HepG2 (cell line): ENCODE measurements at regions not wholly inside any gene's neighbourhood (a gene's known extent, or its start where the extent isn't known, plus 50 kb on each side); places are given as distances from the start of the nearest gene placed in this dataset.

Experiments
- BCL6 ChIP-seq: IDR thresholded peaks from 2 replicates; pipeline ENCODE4 v1.6.1; 2016; ENCODE audit warnings: missing genetic modification reagents, missing compliant biosample characterization
- CCDC6 ChIP-seq: sonication (generic); formaldehyde crosslinking; IDR thresholded peaks from 2 replicates; pipeline ENCODE4 v1.8.1; 2022; ENCODE audit warnings: mild to moderate bottlenecking, missing genetic modification reagents, moderate library complexity
- CHCHD3 ChIP-seq: sonication (generic); formaldehyde crosslinking; IDR thresholded peaks from 2 replicates; pipeline ENCODE4 v1.8.0; 2022; ENCODE audit warnings: mild to moderate bottlenecking, missing genetic modification reagents, moderate library complexity
- FOXJ3 ChIP-seq: sonication (generic); formaldehyde crosslinking; IDR thresholded peaks from 2 replicates; pipeline ENCODE4 v1.4.0; 2020; ENCODE audit warnings: missing genetic modification reagents, mild to moderate bottlenecking, borderline replicate concordance
- HNF1A ChIP-seq, 2 experiments: sonication (generic) in 1 of 2; formaldehyde crosslinking in 1 of 2; IDR thresholded peaks; 2 replicates each; pipeline versions ENCODE4 v1.4.0 to v1.6.1; 2016 to 2020; ENCODE audit warnings: borderline replicate concordance in 1 of 2, low read depth in 1 of 2, mild to moderate bottlenecking in 1 of 2, missing genetic modification reagents in 1 of 2
- HNF4A ChIP-seq: sonication (generic); formaldehyde crosslinking; IDR thresholded peaks from 2 replicates; pipeline ENCODE4 v1.4.0; 2020; ENCODE audit warnings: missing genetic modification reagents
- HOXA3 ChIP-seq: sonication (generic); formaldehyde crosslinking; IDR thresholded peaks from 2 replicates; pipeline ENCODE4 v1.5.0; 2020; ENCODE audit warnings: missing genetic modification reagents
- NFIC ChIP-seq: IDR thresholded peaks from 2 replicates; pipeline ENCODE4 v1.6.1; 2012; ENCODE audit warnings: mild to moderate bottlenecking, low read length, inconsistent platforms
- POLR2AphosphoS5 ChIP-seq: IDR thresholded peaks from 2 replicates; pipeline ENCODE4 v1.6.1; 2012; ENCODE audit warnings: low read depth, low read length
- PPARG ChIP-seq: conservative IDR thresholded peaks from 2 replicates; pipeline ENCODE4 v1.6.1; 2016; ENCODE audit warnings: missing biosample characterization, missing genetic modification reagents
- SP140L ChIP-seq: sonication (generic); formaldehyde crosslinking; IDR thresholded peaks from 2 replicates; pipeline ENCODE4 v1.4.0; 2020; ENCODE audit warnings: missing genetic modification reagents, borderline replicate concordance
- SRSF1 ChIP-seq: fragments of 200-400 bp; formaldehyde crosslinking; optimal IDR thresholded peaks from 2 replicates; pipeline ENCODE3; 2017; ENCODE audit warnings: mild to moderate bottlenecking, low read depth, low read length, moderate library complexity
- TMF1 ChIP-seq: sonication (generic); formaldehyde crosslinking; IDR thresholded peaks from 2 replicates; pipeline ENCODE4 v1.8.1; 2022; ENCODE audit warnings: low read depth, missing genetic modification reagents
- ZBTB8A ChIP-seq: sonication (generic); formaldehyde crosslinking; IDR thresholded peaks from 2 replicates; pipeline ENCODE4 v1.4.0; 2020; ENCODE audit warnings: mild to moderate bottlenecking, low read depth, missing genetic modification reagents, borderline replicate concordance
- ZC3H4 ChIP-seq: sonication (generic); formaldehyde crosslinking; IDR thresholded peaks from 2 replicates; pipeline ENCODE4 v1.4.0; 2020; ENCODE audit warnings: missing genetic modification reagents, borderline replicate concordance
- ZMYM3 ChIP-seq: sonication (generic); formaldehyde crosslinking; IDR thresholded peaks from 2 replicates; pipeline ENCODE4 v1.5.1; 2020; ENCODE audit warnings: mild to moderate bottlenecking, missing genetic modification reagents
- ZNF10 ChIP-seq: sonication (generic); formaldehyde crosslinking; IDR thresholded peaks from 2 replicates; pipeline ENCODE4 v1.4.0; 2020; ENCODE audit warnings: mild to moderate bottlenecking, low read depth, missing genetic modification reagents, borderline replicate concordance
- ZNF44 ChIP-seq: sonication (generic); formaldehyde crosslinking; IDR thresholded peaks from 2 replicates; pipeline ENCODE4 v1.5.1; 2020; ENCODE audit warnings: mild to moderate bottlenecking, missing genetic modification reagents
- ZNF652 ChIP-seq: IDR thresholded peaks from 2 replicates; pipeline ENCODE4 v1.6.1; 2016; ENCODE audit warnings: low read depth, borderline replicate concordance
- ZSCAN31 ChIP-seq: sonication (generic); formaldehyde crosslinking; IDR thresholded peaks from 2 replicates; pipeline ENCODE4 v1.5.0; 2020; ENCODE audit warnings: low read depth, mild to moderate bottlenecking, missing genetic modification reagents
- TF ChIP-seq, protein P1 (sequence below): IDR thresholded peaks from 2 replicates; pipeline ENCODE4 v1.6.1; 2016; ENCODE audit warnings: low read depth, missing genetic modification reagents, missing compliant biosample characterization

DNA sequence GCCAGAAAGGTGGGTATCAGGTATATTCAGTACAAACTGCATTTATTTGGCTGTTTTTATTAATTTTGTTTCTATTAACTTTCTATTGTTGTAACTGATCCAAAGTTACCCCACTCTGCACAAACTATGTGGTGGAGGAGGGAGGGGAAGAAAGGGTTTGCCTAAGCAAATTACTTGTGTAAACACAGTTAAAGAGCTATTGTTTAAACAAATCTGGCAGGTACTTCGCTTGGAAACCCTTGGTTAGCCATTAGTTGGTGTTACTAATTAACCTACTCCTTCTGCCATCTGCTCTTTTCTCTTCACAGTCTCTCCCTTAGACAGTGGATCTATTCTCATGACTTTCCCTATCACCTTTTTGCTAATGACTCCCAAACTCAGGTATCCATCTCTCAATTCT is 328.4 kb upstream of the NECTIN3 start (continued):
- TF ChIP-seq, protein P1, sequence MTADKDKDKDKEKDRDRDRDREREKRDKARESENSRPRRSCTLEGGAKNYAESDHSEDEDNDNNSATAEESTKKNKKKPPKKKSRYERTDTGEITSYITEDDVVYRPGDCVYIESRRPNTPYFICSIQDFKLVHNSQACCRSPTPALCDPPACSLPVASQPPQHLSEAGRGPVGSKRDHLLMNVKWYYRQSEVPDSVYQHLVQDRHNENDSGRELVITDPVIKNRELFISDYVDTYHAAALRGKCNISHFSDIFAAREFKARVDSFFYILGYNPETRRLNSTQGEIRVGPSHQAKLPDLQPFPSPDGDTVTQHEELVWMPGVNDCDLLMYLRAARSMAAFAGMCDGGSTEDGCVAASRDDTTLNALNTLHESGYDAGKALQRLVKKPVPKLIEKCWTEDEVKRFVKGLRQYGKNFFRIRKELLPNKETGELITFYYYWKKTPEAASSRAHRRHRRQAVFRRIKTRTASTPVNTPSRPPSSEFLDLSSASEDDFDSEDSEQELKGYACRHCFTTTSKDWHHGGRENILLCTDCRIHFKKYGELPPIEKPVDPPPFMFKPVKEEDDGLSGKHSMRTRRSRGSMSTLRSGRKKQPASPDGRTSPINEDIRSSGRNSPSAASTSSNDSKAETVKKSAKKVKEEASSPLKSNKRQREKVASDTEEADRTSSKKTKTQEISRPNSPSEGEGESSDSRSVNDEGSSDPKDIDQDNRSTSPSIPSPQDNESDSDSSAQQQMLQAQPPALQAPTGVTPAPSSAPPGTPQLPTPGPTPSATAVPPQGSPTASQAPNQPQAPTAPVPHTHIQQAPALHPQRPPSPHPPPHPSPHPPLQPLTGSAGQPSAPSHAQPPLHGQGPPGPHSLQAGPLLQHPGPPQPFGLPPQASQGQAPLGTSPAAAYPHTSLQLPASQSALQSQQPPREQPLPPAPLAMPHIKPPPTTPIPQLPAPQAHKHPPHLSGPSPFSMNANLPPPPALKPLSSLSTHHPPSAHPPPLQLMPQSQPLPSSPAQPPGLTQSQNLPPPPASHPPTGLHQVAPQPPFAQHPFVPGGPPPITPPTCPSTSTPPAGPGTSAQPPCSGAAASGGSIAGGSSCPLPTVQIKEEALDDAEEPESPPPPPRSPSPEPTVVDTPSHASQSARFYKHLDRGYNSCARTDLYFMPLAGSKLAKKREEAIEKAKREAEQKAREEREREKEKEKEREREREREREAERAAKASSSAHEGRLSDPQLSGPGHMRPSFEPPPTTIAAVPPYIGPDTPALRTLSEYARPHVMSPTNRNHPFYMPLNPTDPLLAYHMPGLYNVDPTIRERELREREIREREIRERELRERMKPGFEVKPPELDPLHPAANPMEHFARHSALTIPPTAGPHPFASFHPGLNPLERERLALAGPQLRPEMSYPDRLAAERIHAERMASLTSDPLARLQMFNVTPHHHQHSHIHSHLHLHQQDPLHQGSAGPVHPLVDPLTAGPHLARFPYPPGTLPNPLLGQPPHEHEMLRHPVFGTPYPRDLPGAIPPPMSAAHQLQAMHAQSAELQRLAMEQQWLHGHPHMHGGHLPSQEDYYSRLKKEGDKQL (CRISPR knock-in tag), result peak; percentile 91; the same call in 1 of the 2 replicates
- TF ChIP-seq FOXJ3 (CRISPR knock-in tag) (peak; percentile 42; the same call in 1 of the 2 replicates), HNF1A (IDR thresholded peaks at IDR 0.05; ENCODE audit: low read depth) (peak; percentile 95), HNF1A (CRISPR knock-in tag; IDR thresholded peaks at IDR 0.05; ENCODE audit: borderline replicate concordance) (peak; percentile 96), TMF1 (no peak), ZC3H4 (CRISPR knock-in tag) (no peak), ZBTB8A (no peak), ZNF44 (CRISPR knock-in tag) (no peak), BCL6 (peak; percentile 68), CHCHD3 (CRISPR knock-in tag) (no peak), HNF4A (peak; percentile 23), ZNF652 (CRISPR knock-in tag) (peak; percentile 80), POLR2AphosphoS5 (no peak), PPARG (CRISPR knock-in tag) (0 out of 2 replicates have a peak, but pooled peaks have one; percentile 46), CCDC6 (CRISPR knock-in tag) (no peak), SP140L (CRISPR knock-in tag) (no peak), ZMYM3 (CRISPR knock-in tag) (no peak), HOXA3 (CRISPR knock-in tag) (no peak), ZSCAN31 (CRISPR knock-in tag) (no peak), ZNF10 (CRISPR knock-in tag) (no peak), SRSF1 (no peak), NFIC (peak; percentile 82; the same call in 1 of the 2 replicates)
